Astrocyte (in vitro differentiated cells and primary cell): ENCODE measurements at regions not wholly inside any gene's neighbourhood (a gene's known extent, or its start where the extent isn't known, plus 50 kb on each side); places are given as distances from the start of the nearest gene placed in this dataset.

ENCODE experiments used
- EZH2 ChIP-seq: IDR thresholded peaks from 2 replicates; pipeline ENCODE4 v1.6.1; 2012; ENCODE audit warnings: mild to moderate bottlenecking, low read length, inconsistent platforms; ENCODE audit not compliant: insufficient read depth
- TF ChIP-seq, protein P1 (sequence below): IDR thresholded peaks from 2 replicates; pipeline ENCODE4 v1.5.1; 2011; ENCODE audit warnings: low read depth, mild to moderate bottlenecking, inconsistent platforms, low read length, moderate library complexity; ENCODE audit not compliant: insufficient read depth

- TF ChIP-seq, protein P1, sequence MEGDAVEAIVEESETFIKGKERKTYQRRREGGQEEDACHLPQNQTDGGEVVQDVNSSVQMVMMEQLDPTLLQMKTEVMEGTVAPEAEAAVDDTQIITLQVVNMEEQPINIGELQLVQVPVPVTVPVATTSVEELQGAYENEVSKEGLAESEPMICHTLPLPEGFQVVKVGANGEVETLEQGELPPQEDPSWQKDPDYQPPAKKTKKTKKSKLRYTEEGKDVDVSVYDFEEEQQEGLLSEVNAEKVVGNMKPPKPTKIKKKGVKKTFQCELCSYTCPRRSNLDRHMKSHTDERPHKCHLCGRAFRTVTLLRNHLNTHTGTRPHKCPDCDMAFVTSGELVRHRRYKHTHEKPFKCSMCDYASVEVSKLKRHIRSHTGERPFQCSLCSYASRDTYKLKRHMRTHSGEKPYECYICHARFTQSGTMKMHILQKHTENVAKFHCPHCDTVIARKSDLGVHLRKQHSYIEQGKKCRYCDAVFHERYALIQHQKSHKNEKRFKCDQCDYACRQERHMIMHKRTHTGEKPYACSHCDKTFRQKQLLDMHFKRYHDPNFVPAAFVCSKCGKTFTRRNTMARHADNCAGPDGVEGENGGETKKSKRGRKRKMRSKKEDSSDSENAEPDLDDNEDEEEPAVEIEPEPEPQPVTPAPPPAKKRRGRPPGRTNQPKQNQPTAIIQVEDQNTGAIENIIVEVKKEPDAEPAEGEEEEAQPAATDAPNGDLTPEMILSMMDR: no peak
- TF ChIP-seq EZH2: no peak
Measured at GRCh38 chr3:67075295-67075694, 77.2 kb downstream of the KBTBD8 start.
